ENCODE measurements at regions not wholly inside any gene's neighbourhood (a gene's known extent, or its start where the extent isn't known, plus 50 kb on each side); places are given as distances from the start of the nearest gene placed in this dataset.

GRCh38 chr2:22998359-22998758 is 386.6 kb upstream of the KLHL29 start:
- DNase-seq (ENCODE audit: extremely low read depth, insufficient read length), result no peak
- no peak for TF ChIP-seq CTCF (IDR thresholded peaks at IDR 0.05; ENCODE audit: insufficient read depth, low read length, poor library complexity, severe bottlenecking)
- Histone ChIP-seq H3K27me3 (replicated peaks; ENCODE audit: control insufficient read depth, insufficient read depth, low read length) (no peaks in the 10 kb centered on the region), H3K36me3 (ENCODE audit: control insufficient read depth, insufficient read depth, low read length) (no peaks in the 10 kb centered on the region), H3K4me3 (replicated peaks; ENCODE audit: low read depth, low read length) (no peak overlapping the region)

- Histone ChIP-seq H3K4me3 (replicated peaks; ENCODE audit: low read depth, low read length) (no peak overlapping the region), H3K36me3 (ENCODE audit: control insufficient read depth, insufficient read depth, low read length) (no peaks in the 10 kb centered on the region), H3K27me3 (replicated peaks; ENCODE audit: control insufficient read depth, insufficient read depth, low read length) (no peaks in the 10 kb centered on the region)
- no peak for DNase-seq (ENCODE audit: extremely low read depth, insufficient read length)
- TF ChIP-seq CTCF (IDR thresholded peaks at IDR 0.05; ENCODE audit: insufficient read depth, low read length, poor library complexity, severe bottlenecking), result no peak
Measured at GRCh38 chr2:22999951-23000350, 385.0 kb upstream of the KLHL29 start.

GRCh38 chr2:23002234-23002633 is 382.7 kb upstream of the KLHL29 start:
- Histone ChIP-seq H3K27me3 (replicated peaks; ENCODE audit: control insufficient read depth, insufficient read depth, low read length) (no peaks in the 10 kb centered on the region), H3K36me3 (ENCODE audit: control insufficient read depth, insufficient read depth, low read length) (no peaks in the 10 kb centered on the region), H3K4me3 (replicated peaks; ENCODE audit: low read depth, low read length) (no peak overlapping the region)
- no peak for TF ChIP-seq CTCF (IDR thresholded peaks at IDR 0.05; ENCODE audit: insufficient read depth, low read length, poor library complexity, severe bottlenecking)
- no peak for DNase-seq (ENCODE audit: extremely low read depth, insufficient read length)

GRCh38 chr2:23005469-23005868 is 379.5 kb upstream of the KLHL29 start:
- Histone ChIP-seq H3K27me3 (replicated peaks; ENCODE audit: control insufficient read depth, insufficient read depth, low read length) (no peaks in the 10 kb centered on the region), H3K36me3 (ENCODE audit: control insufficient read depth, insufficient read depth, low read length) (no peaks in the 10 kb centered on the region), H3K4me3 (replicated peaks; ENCODE audit: low read depth, low read length) (no peak overlapping the region)
- TF ChIP-seq CTCF (IDR thresholded peaks at IDR 0.05; ENCODE audit: insufficient read depth, low read length, poor library complexity, severe bottlenecking), result no peak
- DNase-seq (ENCODE audit: extremely low read depth, insufficient read length), result no peak

GRCh38 chr2:23007631-23008235 is 377.2 kb upstream of the KLHL29 start:
- Histone ChIP-seq H3K4me3 (replicated peaks; ENCODE audit: low read depth, low read length) (no peak overlapping the region), H3K27me3 (replicated peaks; ENCODE audit: control insufficient read depth, insufficient read depth, low read length) (no peaks in the 10 kb centered on the region), H3K36me3 (ENCODE audit: control insufficient read depth, insufficient read depth, low read length) (no peaks in the 10 kb centered on the region)
- no peak for DNase-seq (ENCODE audit: extremely low read depth, insufficient read length)
- TF ChIP-seq CTCF (IDR thresholded peaks at IDR 0.05; ENCODE audit: insufficient read depth, low read length, poor library complexity, severe bottlenecking), result no peak

GRCh38 chr2:23008440-23008839 is 376.5 kb upstream of the KLHL29 start:
- Histone ChIP-seq H3K27me3 (replicated peaks; ENCODE audit: control insufficient read depth, insufficient read depth, low read length) (no peaks in the 10 kb centered on the region), H3K4me3 (replicated peaks; ENCODE audit: low read depth, low read length) (no peak overlapping the region), H3K36me3 (ENCODE audit: control insufficient read depth, insufficient read depth, low read length) (no peaks in the 10 kb centered on the region)
- no peak for TF ChIP-seq CTCF (IDR thresholded peaks at IDR 0.05; ENCODE audit: insufficient read depth, low read length, poor library complexity, severe bottlenecking)
- DNase-seq (ENCODE audit: extremely low read depth, insufficient read length), result no peak
